CD4-positive, alpha-beta T cell (primary cell): ENCODE measurements at regions not wholly inside any gene's neighbourhood (a gene's known extent, or its start where the extent isn't known, plus 50 kb on each side); places are given as distances from the start of the nearest gene placed in this dataset.

ENCODE experiments used
- ATAC-seq: fragments of 200-7000 bp; cut with Tn5 transposase; one replicate; pipeline ENCODE4 v1.10.0; 2022; ENCODE audit warnings: mild to moderate bottlenecking; ENCODE audit not compliant: poor library complexity
- CTCF ChIA-PET: fragments of 350-600 bp; sonication (Branson Sonifier 250); formaldehyde crosslinking; loops from one replicate; lab custom pipeline; 2021; ENCODE audit warnings: antibody characterized with exemption, inconsistent platforms; lab: Charles Lee
- POLR2A ChIA-PET: fragments of 350-600 bp; sonication (Branson Sonifier 250); formaldehyde crosslinking; loops from one replicate; lab custom pipeline; 2021; ENCODE audit warnings: antibody characterized with exemption, inconsistent platforms; lab: Charles Lee
- DNase-seq, 14 experiments: peaks; one replicate each; pipeline ENCODE4 v3.0.0-alpha.2; 2013 to 2020; ENCODE audit warnings: mixed read lengths in 2 of 14
- H3K27ac ChIP-seq, 2 donors: one replicate each; pipeline versions ENCODE4 v1.5.1 to v1.7.0; 2013; ENCODE audit warnings: low read length in 2 of 2, low read depth in 1 of 2, mild to moderate bottlenecking in 1 of 2
- H3K27me3 ChIP-seq, 2 experiments: 1 replicate in 1 of 2; 2 replicates in 1 of 2; pipeline versions ENCODE4 v1.6.1 to v1.7.0; 2013; ENCODE audit warnings: low read length in 2 of 2, control low read depth in 1 of 2, mild to moderate bottlenecking in 1 of 2, moderate library complexity in 1 of 2; ENCODE audit not compliant: insufficient read depth in 2 of 2, control insufficient read depth in 1 of 2
- H3K36me3 ChIP-seq: one replicate; pipeline ENCODE4 v1.6.1; 2013; ENCODE audit warnings: low read length, control low read depth; ENCODE audit not compliant: insufficient read depth
- H3K4me1 ChIP-seq: one replicate; pipeline ENCODE4 v1.6.1; 2013; ENCODE audit warnings: low read length, control low read depth; ENCODE audit not compliant: insufficient read depth
- H3K4me3 ChIP-seq: one replicate; pipeline ENCODE4 v1.5.1; 2013; ENCODE audit warnings: mild to moderate bottlenecking, low read length, moderate library complexity
- H3K9me3 ChIP-seq, 2 experiments: 1 replicate in 1 of 2; 2 replicates in 1 of 2; pipeline versions ENCODE4 v1.6.1 to v1.7.0; 2013; ENCODE audit warnings: low read length in 2 of 2, mild to moderate bottlenecking in 2 of 2, control low read depth in 1 of 2, moderate library complexity in 1 of 2; ENCODE audit not compliant: control insufficient read depth in 1 of 2, insufficient read depth in 1 of 2
- H3K27ac Mint-ChIP-seq: one replicate; pipeline ENCODE4 v1.8.0; 2020; ENCODE audit warnings: mixed read lengths
- H3K27me3 Mint-ChIP-seq: one replicate; pipeline ENCODE4 v1.8.0; 2021; ENCODE audit warnings: mixed read lengths
- H3K36me3 Mint-ChIP-seq: one replicate; pipeline ENCODE4 v1.8.0; 2021; ENCODE audit warnings: low read depth, mixed read lengths
- H3K4me1 Mint-ChIP-seq: one replicate; pipeline ENCODE4 v1.8.0; 2021; ENCODE audit warnings: low read depth, mixed read lengths
- H3K4me3 Mint-ChIP-seq: one replicate; pipeline ENCODE4 v1.8.0; 2020; ENCODE audit warnings: mild to moderate bottlenecking, mixed read lengths
- H3K9me3 Mint-ChIP-seq: one replicate; pipeline ENCODE4 v1.8.0; 2020; ENCODE audit warnings: mixed read lengths
- intact Hi-C, 2 experiments: fragments of 100-400 bp; cut with DNase I in 1 of 2; cut with micrococcal nuclease in 1 of 2; formaldehyde crosslinking; loops; one replicate each; pipeline versions ENCODE4 v1.15.1 to v1.9.0; 2023 to 2025; cut with DNase I, micrococcal nuclease
- TF ChIP-seq, protein P1 (sequence below): fragments of 200-600 bp; IDR thresholded peaks from one replicate; pipeline ENCODE4 v1.8.0; 2022; ENCODE audit warnings: antibody characterized with exemption, mild to moderate bottlenecking

DNA sequence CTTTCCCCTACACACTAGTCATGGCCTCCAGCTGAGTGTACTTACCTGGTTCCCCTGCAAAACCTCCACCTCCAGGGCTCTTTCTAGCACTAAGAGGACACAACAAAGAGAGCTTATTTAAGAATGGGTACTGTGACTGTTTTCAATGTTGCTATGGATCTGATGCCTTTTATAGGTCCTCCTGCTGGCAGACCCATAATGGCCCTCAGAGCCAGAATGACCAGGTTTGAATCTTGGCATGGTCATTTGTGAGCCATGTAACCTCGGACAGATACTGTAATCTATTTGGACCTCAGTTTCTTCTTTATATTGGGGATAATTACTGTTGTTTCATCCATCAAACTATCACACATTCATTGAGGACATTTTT, 137.6 kb upstream of the USP24 start:
- ATAC-seq (no peak), DNase-seq (no peak)
- peaks cover 0 to 2% of the 10 kb centered on the region in 2 experiments for H3K27me3 ChIP-seq
- no peak overlapping the region for H3K27ac ChIP-seq
- intact Hi-C loops, result no loop called here
- Mint-ChIP-seq H3K4me3 (no peak overlapping the region), H3K27me3 (peaks cover 10% of the 10 kb centered on the region), H3K27ac (no peak overlapping the region), H3K36me3 (no peaks in the 10 kb centered on the region), H3K4me1 (no peaks in the 10 kb centered on the region), H3K9me3 (no peaks in the 10 kb centered on the region)
- H3K4me3 ChIP-seq, result no peak overlapping the region
- no peaks in the 10 kb centered on the region for H3K36me3 ChIP-seq
- H3K4me1 ChIP-seq, result no peaks in the 10 kb centered on the region
- TF ChIP-seq, protein P1, sequence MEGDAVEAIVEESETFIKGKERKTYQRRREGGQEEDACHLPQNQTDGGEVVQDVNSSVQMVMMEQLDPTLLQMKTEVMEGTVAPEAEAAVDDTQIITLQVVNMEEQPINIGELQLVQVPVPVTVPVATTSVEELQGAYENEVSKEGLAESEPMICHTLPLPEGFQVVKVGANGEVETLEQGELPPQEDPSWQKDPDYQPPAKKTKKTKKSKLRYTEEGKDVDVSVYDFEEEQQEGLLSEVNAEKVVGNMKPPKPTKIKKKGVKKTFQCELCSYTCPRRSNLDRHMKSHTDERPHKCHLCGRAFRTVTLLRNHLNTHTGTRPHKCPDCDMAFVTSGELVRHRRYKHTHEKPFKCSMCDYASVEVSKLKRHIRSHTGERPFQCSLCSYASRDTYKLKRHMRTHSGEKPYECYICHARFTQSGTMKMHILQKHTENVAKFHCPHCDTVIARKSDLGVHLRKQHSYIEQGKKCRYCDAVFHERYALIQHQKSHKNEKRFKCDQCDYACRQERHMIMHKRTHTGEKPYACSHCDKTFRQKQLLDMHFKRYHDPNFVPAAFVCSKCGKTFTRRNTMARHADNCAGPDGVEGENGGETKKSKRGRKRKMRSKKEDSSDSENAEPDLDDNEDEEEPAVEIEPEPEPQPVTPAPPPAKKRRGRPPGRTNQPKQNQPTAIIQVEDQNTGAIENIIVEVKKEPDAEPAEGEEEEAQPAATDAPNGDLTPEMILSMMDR, result no peak
- H3K9me3 ChIP-seq, result no peaks in the 10 kb centered on the region
- POLR2A ChIA-PET, result no interaction called here
- CTCF ChIA-PET, result no interaction called here

DNA sequence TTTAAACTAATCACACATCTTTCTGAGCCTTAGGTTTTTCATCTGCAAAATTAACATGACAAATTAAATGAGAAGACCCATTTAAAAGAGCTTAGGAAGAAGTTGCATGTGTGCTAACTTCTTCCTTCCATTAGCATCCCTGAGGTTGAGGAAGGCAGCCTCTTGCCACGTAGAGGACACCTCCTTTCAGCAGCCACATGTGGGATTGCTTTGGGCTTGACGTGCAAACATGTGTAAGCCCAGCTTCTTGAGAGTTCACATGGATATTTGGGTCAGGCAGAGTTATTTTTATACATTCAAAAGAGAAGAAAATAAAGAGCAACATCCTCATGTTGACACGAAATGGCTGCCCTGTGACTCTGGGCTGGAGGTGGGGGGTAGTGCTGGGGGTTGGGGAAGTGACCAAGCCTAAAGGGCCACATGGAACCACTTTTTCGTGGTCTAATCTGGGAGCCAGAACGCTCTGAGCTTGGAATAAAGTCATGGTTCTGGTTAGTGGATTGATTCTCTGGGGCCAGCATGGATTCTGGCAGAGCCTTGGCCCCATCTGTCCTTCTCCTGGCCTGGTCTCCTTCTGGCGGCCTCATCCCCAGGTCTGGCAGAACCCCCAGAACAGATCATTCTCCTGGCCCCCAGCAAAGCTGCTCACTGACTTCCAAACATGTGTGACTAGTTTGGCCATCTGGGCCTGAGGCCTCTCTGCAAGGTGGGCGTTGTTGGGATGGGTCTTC, 137.1 kb upstream of the USP24 start:
- Mint-ChIP-seq H3K4me1 (no peaks in the 10 kb centered on the region), H3K27me3 (peaks cover 11% of the 10 kb centered on the region), H3K9me3 (no peaks in the 10 kb centered on the region), H3K36me3 (no peaks in the 10 kb centered on the region), H3K27ac (no peak overlapping the region), H3K4me3 (no peak overlapping the region)
- no peak for ATAC-seq
- Histone ChIP-seq H3K27me3 (peaks cover 0 to 4% of the 10 kb centered on the region in 2 experiments), H3K4me1 (no peaks in the 10 kb centered on the region), H3K27ac (no peak overlapping the region), H3K4me3 (no peak overlapping the region), H3K36me3 (no peaks in the 10 kb centered on the region), H3K9me3 (no peaks in the 10 kb centered on the region)
- TF ChIP-seq, protein P1, result no peak
- intact Hi-C loops, result no loop called here
- CTCF ChIA-PET, result no interaction called here
- POLR2A ChIA-PET, result no interaction called here
- DNase-seq, result no peak

DNA sequence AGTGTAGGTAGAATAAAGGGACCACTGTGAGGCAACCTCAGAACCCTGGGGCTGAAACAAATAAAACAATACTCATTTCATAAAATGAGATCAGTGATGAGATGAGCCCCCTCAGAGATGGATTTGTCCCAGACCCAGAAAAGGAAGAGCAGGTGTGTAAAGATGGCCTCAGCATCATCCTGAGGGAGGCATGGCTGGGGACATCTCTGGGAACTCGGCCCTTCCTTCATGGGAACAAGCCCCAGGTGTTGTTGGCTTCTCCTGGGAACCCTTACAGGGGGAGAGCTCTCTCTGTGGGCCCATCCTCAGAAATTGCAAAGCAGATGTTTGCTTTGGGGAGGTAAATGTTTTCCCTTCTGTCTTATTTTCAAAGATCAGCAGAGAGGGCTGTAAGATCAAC, 133.2 kb upstream of the USP24 start:
- POLR2A ChIA-PET, result no interaction called here
- no peaks in the 10 kb centered on the region for H3K36me3 ChIP-seq
- no peak for DNase-seq
- H3K4me3 ChIP-seq, result no peak overlapping the region
- intact Hi-C loops, result no loop called here
- no peaks in the 10 kb centered on the region for H3K4me1 ChIP-seq
- H3K27ac ChIP-seq, result no peak overlapping the region
- H3K4me1 Mint-ChIP-seq, result no peaks in the 10 kb centered on the region
- H3K27ac Mint-ChIP-seq, result no peak overlapping the region
- H3K27me3 Mint-ChIP-seq, result peaks cover 11% of the 10 kb centered on the region
- no peak overlapping the region for H3K4me3 Mint-ChIP-seq
- no peaks in the 10 kb centered on the region for H3K9me3 Mint-ChIP-seq
- TF ChIP-seq, protein P1, result no peak
- no peak for ATAC-seq
- no peaks in the 10 kb centered on the region for H3K36me3 Mint-ChIP-seq
- CTCF ChIA-PET, result no interaction called here
- peaks cover 0 to 4% of the 10 kb centered on the region in 2 experiments for H3K27me3 ChIP-seq
- no peaks in the 10 kb centered on the region for H3K9me3 ChIP-seq
